Glutamatergic neuron (in vitro differentiated cells): ENCODE measurements at regions not wholly inside any gene's neighbourhood (a gene's known extent, or its start where the extent isn't known, plus 50 kb on each side); places are given as distances from the start of the nearest gene placed in this dataset.

Source experiments
- DNase-seq: peaks from one replicate; pipeline ENCODE4 v3.0.0; 2022
- H3K27ac Mint-ChIP-seq: one replicate; pipeline ENCODE4 v1.8.0; 2020; ENCODE audit warnings: mild to moderate bottlenecking, mixed read lengths, inconsistent platforms; ENCODE audit not compliant: unreplicated experiment
- H3K27me3 Mint-ChIP-seq: one replicate; pipeline ENCODE4 v1.8.0; 2020; ENCODE audit warnings: mild to moderate bottlenecking, moderate library complexity, mixed read lengths, inconsistent platforms; ENCODE audit not compliant: unreplicated experiment
- H3K36me3 Mint-ChIP-seq: one replicate; pipeline ENCODE4 v1.8.0; 2020; ENCODE audit warnings: mild to moderate bottlenecking, mixed read lengths, inconsistent platforms; ENCODE audit not compliant: unreplicated experiment
- H3K4me1 Mint-ChIP-seq: one replicate; pipeline ENCODE4 v1.8.0; 2020; ENCODE audit warnings: mild to moderate bottlenecking, low read depth, mixed read lengths, inconsistent platforms; ENCODE audit not compliant: unreplicated experiment
- H3K4me3 Mint-ChIP-seq: one replicate; pipeline ENCODE4 v1.8.0; 2020; ENCODE audit warnings: mild to moderate bottlenecking, mixed read lengths, inconsistent platforms; ENCODE audit not compliant: unreplicated experiment
- H3K9me3 Mint-ChIP-seq: one replicate; pipeline ENCODE4 v1.8.0; 2020; ENCODE audit warnings: mild to moderate bottlenecking, moderate library complexity, mixed read lengths, inconsistent platforms; ENCODE audit not compliant: unreplicated experiment
- CTCF ChIP-seq: fragments of 200-600 bp; sonication (generic); IDR thresholded peaks from one replicate; pipeline ENCODE4 v1.5.0; 2021; ENCODE audit not compliant: partially characterized antibody, unreplicated experiment

GRCh38 chr1:57741521-57741920 lies 317.7 kb upstream of the DAB1 start:
- peaks cover 2% of the 10 kb centered on the region for H3K27me3 Mint-ChIP-seq
- no peaks in the 10 kb centered on the region for H3K36me3 Mint-ChIP-seq
- no peak for DNase-seq
- H3K4me3 Mint-ChIP-seq, result no peak overlapping the region
- no peaks in the 10 kb centered on the region for H3K9me3 Mint-ChIP-seq
- H3K27ac Mint-ChIP-seq, result no peak overlapping the region
- TF ChIP-seq CTCF, result no peak
- H3K4me1 Mint-ChIP-seq, result peaks cover 7% of the 10 kb centered on the region

GRCh38 chr1:57736940-57737339 lies 313.1 kb upstream of the DAB1 start:
- TF ChIP-seq CTCF, result no peak
- Mint-ChIP-seq H3K27ac (no peak overlapping the region), H3K4me3 (no peak overlapping the region), H3K9me3 (no peaks in the 10 kb centered on the region), H3K36me3 (no peaks in the 10 kb centered on the region), H3K27me3 (peaks cover 2% of the 10 kb centered on the region), H3K4me1 (peaks cover 7% of the 10 kb centered on the region)
- no peak for DNase-seq

- no peak overlapping the region for H3K4me3 Mint-ChIP-seq
- no peaks in the 10 kb centered on the region for H3K9me3 Mint-ChIP-seq
- H3K36me3 Mint-ChIP-seq, result no peaks in the 10 kb centered on the region
- no peak for TF ChIP-seq CTCF
- peaks cover 6% of the 10 kb centered on the region for H3K4me1 Mint-ChIP-seq
- DNase-seq, result no peak
- H3K27ac Mint-ChIP-seq, result no peak overlapping the region
- peaks cover 2% of the 10 kb centered on the region for H3K27me3 Mint-ChIP-seq
These were observed 305.3 kb upstream of the DAB1 start for GRCh38 chr1:57729181-57729580.

- no peak overlapping the region for H3K27ac Mint-ChIP-seq
- no peaks in the 10 kb centered on the region for H3K27me3 Mint-ChIP-seq
- no peak for TF ChIP-seq CTCF
- H3K9me3 Mint-ChIP-seq, result no peaks in the 10 kb centered on the region
- H3K36me3 Mint-ChIP-seq, result no peaks in the 10 kb centered on the region
- H3K4me1 Mint-ChIP-seq, result peaks cover 14% of the 10 kb centered on the region
- H3K4me3 Mint-ChIP-seq, result no peak overlapping the region
- no peak for DNase-seq
These were observed 303.3 kb upstream of the DAB1 start for GRCh38 chr1:57727121-57727520.

GRCh38 chr1:57725318-57725717 lies 301.5 kb upstream of the DAB1 start:
- no peaks in the 10 kb centered on the region for H3K9me3 Mint-ChIP-seq
- H3K4me1 Mint-ChIP-seq, result peaks cover 14% of the 10 kb centered on the region
- no peaks in the 10 kb centered on the region for H3K27me3 Mint-ChIP-seq
- no peak for TF ChIP-seq CTCF
- no peak overlapping the region for H3K4me3 Mint-ChIP-seq
- H3K36me3 Mint-ChIP-seq, result no peaks in the 10 kb centered on the region
- no peak overlapping the region for H3K27ac Mint-ChIP-seq
- DNase-seq, result no peak
